ENCODE measurements at regions not wholly inside any gene's neighbourhood (a gene's known extent, or its start where the extent isn't known, plus 50 kb on each side); places are given as distances from the start of the nearest gene placed in this dataset.

DNA sequence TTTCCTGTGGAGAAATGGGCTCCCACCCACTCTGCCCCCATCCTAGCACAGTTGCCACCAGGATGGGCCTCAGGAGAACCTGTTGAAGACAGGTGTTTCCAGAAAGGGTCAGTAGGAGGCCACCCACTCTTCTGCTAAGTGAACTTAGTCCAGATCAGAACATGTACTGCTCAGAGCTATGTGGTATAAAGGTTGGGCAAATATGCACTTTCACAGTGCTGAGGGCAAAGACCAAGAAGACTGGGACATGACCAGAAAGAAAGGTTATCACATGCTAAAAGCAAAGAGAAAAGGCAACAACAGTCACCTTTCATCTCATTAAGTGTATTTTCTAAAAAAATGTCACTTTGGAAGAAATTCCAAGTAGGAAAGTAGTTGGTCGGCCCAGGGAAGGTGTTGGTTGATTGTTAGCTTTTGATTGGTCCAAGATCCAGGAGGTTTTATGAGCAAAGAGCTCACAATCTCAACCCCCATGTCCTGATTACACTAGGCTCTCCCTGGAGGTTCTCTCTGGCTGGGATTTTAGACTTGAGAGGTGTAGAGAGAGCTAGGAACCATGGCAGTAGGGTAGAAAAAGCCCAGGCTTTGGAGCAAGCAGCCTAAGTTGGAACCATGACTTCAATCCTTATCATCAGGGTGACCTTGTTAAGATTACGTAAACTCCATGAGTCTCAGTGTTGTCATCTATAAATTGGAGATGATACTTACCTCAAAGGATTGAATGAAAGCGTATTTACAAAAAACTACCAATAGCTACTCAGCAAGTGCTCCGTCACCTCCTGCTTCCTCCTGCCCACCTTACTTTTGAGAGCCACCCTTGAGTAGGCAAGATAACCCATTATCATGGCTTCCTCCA is 102.6 kb downstream of the GLUL start:
- TF ChIP-seq, protein P1, sequence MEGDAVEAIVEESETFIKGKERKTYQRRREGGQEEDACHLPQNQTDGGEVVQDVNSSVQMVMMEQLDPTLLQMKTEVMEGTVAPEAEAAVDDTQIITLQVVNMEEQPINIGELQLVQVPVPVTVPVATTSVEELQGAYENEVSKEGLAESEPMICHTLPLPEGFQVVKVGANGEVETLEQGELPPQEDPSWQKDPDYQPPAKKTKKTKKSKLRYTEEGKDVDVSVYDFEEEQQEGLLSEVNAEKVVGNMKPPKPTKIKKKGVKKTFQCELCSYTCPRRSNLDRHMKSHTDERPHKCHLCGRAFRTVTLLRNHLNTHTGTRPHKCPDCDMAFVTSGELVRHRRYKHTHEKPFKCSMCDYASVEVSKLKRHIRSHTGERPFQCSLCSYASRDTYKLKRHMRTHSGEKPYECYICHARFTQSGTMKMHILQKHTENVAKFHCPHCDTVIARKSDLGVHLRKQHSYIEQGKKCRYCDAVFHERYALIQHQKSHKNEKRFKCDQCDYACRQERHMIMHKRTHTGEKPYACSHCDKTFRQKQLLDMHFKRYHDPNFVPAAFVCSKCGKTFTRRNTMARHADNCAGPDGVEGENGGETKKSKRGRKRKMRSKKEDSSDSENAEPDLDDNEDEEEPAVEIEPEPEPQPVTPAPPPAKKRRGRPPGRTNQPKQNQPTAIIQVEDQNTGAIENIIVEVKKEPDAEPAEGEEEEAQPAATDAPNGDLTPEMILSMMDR (conservative IDR thresholded peaks at IDR 0.05), result no peak
- no peak for TF ChIP-seq ZFX (IDR thresholded peaks at IDR 0.05)
